Panc1 (cell line): ENCODE measurements at regions not wholly inside any gene's neighbourhood (a gene's known extent, or its start where the extent isn't known, plus 50 kb on each side); places are given as distances from the start of the nearest gene placed in this dataset.

Experiments
- ATAC-seq: fragments of 200-7000 bp; cut with Tn5 transposase; 2 replicates; pipeline ENCODE4 v1.9.1; 2020; ENCODE audit warnings: mild to moderate bottlenecking, moderate library complexity
- BruUV-seq: library from RNA; stranded (reverse); fragments of 400-500 nt; replicated peaks from 2 replicates; lab custom pipeline; 2021; lab: Mats Ljungman, UMichigan
- CTCF ChIA-PET: fragments of 300-600 bp; sonication (Branson Sonifier 250); formaldehyde crosslinking; loops from one replicate; lab custom pipeline; 2022; ENCODE audit warnings: antibody characterized with exemption; lab: Charles Lee
- POLR2A ChIA-PET: fragments of 300-600 bp; sonication (Branson Sonifier 250); formaldehyde crosslinking; loops from one replicate; lab custom pipeline; 2022; ENCODE audit warnings: antibody characterized with exemption; lab: Charles Lee
- DNase-seq: peaks from one replicate; pipeline ENCODE4 v3.0.0-alpha.2; 2010; ENCODE audit warnings: low read depth, low spot score
- H3K27ac ChIP-seq: 2 replicates; pipeline ENCODE4 v1.5.1; 2011; ENCODE audit warnings: mild to moderate bottlenecking, low read length, inconsistent platforms
- H3K27me3 ChIP-seq: fragments of 200-500 bp; sonication (Bioruptor generic); 2 replicates; pipeline ENCODE4 v1.6.0; 2014; ENCODE audit warnings: low read length, inconsistent platforms; ENCODE audit not compliant: control insufficient read depth, insufficient read depth
- H3K36me3 ChIP-seq: fragments of 200-500 bp; sonication (Bioruptor generic); 2 replicates; pipeline ENCODE4 v1.5.1; 2014; ENCODE audit warnings: inconsistent platforms, mild to moderate bottlenecking, low read length, moderate library complexity; ENCODE audit not compliant: control insufficient read depth, insufficient read depth
- H3K4me1 ChIP-seq: 2 replicates; pipeline ENCODE4 v1.5.1; 2011; ENCODE audit warnings: inconsistent platforms, mild to moderate bottlenecking, low read length, moderate library complexity; ENCODE audit not compliant: control insufficient read depth, insufficient read depth
- H3K4me3 ChIP-seq, 2 experiments: 2 replicates each; pipeline ENCODE4 v1.5.1; 2011 to 2012; ENCODE audit warnings: low read depth in 2 of 2, low read length in 2 of 2, mild to moderate bottlenecking in 2 of 2, inconsistent platforms in 1 of 2, moderate library complexity in 1 of 2
- H3K9me3 ChIP-seq: fragments of 200-500 bp; sonication (Bioruptor generic); 2 replicates; pipeline ENCODE4 v1.5.1; 2014; ENCODE audit warnings: low read depth, mild to moderate bottlenecking, inconsistent platforms, low read length, moderate library complexity; ENCODE audit not compliant: control insufficient read depth, insufficient read depth
- POLR2AphosphoS5 ChIP-seq: IDR thresholded peaks from 2 replicates; pipeline ENCODE4 v1.6.1; 2012; ENCODE audit warnings: mild to moderate bottlenecking, low read depth, low read length, moderate library complexity
- SIN3A ChIP-seq: IDR thresholded peaks from 2 replicates; pipeline ENCODE4 v1.6.1; 2012; ENCODE audit warnings: low read depth, mild to moderate bottlenecking, low read length, moderate library complexity, borderline replicate concordance; ENCODE audit not compliant: insufficient read depth
- TCF7L2 ChIP-seq: IDR thresholded peaks from 2 replicates; pipeline ENCODE4 v1.6.1; 2011; ENCODE audit warnings: mild to moderate bottlenecking, low read depth, low read length, inconsistent platforms
- in situ Hi-C: cut with HindIII; loops from 2 replicates; pipeline ENCODE4 v1.10.0; 2016; ENCODE audit warnings: low sequenced_read_pairs, low pct_unique_long_range_greater_than_20kb
- intact Hi-C: fragments of 100-400 bp; cut with micrococcal nuclease; formaldehyde crosslinking; loops from one replicate; pipeline ENCODE4 v1.10.0; 2022; ENCODE audit not compliant: unreplicated experiment
- TF ChIP-seq, protein P1 (sequence below): fragments of 450-650 bp; IDR thresholded peaks from 2 replicates; pipeline ENCODE4 v1.5.1; 2017; ENCODE audit warnings: mild to moderate bottlenecking
- TF ChIP-seq, protein P2 (sequence below), 2 experiments: IDR thresholded peaks; 2 replicates each; pipeline ENCODE4 v1.6.1; 2011 to 2012; ENCODE audit warnings: low read depth in 2 of 2, control low read depth in 1 of 2, low read length in 1 of 2, mild to moderate bottlenecking in 1 of 2, moderate library complexity in 1 of 2; ENCODE audit not compliant: insufficient read depth in 1 of 2

DNA sequence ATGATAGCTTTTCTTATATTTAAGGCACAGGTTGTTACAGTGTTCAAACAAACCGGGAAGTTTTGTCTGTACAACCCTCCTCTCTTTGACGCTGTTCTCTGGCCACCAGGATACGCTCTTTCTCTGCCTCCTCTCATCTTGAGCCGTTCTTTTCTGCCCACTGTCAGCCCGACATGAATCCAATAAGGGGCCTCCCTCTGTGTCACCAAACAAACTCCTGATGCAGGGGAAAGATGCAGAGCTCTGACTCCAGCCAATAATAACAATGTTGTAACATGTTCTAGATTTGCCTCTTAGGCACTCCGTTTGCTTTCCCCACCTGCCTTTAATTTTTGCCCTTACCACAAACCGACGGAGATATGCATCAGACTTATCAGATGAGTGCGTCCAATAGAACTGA is 449.3 kb downstream of the SLC4A3 start:
- Histone ChIP-seq H3K27me3 (no peaks in the 10 kb centered on the region), H3K36me3 (no peaks in the 10 kb centered on the region), H3K27ac (no peak overlapping the region), H3K4me1 (no peaks in the 10 kb centered on the region), H3K9me3 (no peaks in the 10 kb centered on the region), H3K4me3 (no peak overlapping the region)
- CTCF ChIA-PET, result no interaction called here
- in situ Hi-C loops, result no loop called here
- no peak for DNase-seq
- TF ChIP-seq, protein P1, sequence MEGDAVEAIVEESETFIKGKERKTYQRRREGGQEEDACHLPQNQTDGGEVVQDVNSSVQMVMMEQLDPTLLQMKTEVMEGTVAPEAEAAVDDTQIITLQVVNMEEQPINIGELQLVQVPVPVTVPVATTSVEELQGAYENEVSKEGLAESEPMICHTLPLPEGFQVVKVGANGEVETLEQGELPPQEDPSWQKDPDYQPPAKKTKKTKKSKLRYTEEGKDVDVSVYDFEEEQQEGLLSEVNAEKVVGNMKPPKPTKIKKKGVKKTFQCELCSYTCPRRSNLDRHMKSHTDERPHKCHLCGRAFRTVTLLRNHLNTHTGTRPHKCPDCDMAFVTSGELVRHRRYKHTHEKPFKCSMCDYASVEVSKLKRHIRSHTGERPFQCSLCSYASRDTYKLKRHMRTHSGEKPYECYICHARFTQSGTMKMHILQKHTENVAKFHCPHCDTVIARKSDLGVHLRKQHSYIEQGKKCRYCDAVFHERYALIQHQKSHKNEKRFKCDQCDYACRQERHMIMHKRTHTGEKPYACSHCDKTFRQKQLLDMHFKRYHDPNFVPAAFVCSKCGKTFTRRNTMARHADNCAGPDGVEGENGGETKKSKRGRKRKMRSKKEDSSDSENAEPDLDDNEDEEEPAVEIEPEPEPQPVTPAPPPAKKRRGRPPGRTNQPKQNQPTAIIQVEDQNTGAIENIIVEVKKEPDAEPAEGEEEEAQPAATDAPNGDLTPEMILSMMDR, result peak; percentile 23
- no peak for TF ChIP-seq TCF7L2
- no peak for TF ChIP-seq SIN3A
- intact Hi-C loops, result no loop called here
- POLR2A ChIA-PET, result no interaction called here
- BruUV-seq, result no TSS peak
- ATAC-seq, result no peak

DNA sequence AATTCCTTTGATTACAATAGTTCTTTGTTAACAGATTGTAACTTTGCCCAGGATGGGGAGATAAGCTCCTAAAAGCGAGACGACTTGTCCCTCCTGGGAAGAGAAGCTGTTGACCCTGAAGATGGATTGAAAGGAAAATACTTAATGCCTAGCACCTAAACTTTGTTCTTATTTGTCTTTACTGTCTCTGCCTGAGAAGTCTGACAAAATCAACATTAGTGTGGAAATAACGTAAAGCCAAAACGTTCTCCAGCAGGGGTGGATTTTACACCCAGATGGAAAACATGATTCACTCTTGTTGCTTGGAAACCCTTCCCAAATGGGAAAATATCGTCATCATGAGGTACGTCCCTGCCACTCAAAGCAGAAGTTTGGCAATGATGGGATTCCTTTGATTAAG is 450.1 kb downstream of the SLC4A3 start:
- ChIA-PET POLR2A (no interaction called here), CTCF (no interaction called here)
- ATAC-seq, result no peak
- intact Hi-C loops (no loop called here), in situ Hi-C loops (no loop called here)
- BruUV-seq, result no TSS peak
- TF ChIP-seq, protein P2, sequence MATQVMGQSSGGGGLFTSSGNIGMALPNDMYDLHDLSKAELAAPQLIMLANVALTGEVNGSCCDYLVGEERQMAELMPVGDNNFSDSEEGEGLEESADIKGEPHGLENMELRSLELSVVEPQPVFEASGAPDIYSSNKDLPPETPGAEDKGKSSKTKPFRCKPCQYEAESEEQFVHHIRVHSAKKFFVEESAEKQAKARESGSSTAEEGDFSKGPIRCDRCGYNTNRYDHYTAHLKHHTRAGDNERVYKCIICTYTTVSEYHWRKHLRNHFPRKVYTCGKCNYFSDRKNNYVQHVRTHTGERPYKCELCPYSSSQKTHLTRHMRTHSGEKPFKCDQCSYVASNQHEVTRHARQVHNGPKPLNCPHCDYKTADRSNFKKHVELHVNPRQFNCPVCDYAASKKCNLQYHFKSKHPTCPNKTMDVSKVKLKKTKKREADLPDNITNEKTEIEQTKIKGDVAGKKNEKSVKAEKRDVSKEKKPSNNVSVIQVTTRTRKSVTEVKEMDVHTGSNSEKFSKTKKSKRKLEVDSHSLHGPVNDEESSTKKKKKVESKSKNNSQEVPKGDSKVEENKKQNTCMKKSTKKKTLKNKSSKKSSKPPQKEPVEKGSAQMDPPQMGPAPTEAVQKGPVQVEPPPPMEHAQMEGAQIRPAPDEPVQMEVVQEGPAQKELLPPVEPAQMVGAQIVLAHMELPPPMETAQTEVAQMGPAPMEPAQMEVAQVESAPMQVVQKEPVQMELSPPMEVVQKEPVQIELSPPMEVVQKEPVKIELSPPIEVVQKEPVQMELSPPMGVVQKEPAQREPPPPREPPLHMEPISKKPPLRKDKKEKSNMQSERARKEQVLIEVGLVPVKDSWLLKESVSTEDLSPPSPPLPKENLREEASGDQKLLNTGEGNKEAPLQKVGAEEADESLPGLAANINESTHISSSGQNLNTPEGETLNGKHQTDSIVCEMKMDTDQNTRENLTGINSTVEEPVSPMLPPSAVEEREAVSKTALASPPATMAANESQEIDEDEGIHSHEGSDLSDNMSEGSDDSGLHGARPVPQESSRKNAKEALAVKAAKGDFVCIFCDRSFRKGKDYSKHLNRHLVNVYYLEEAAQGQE (IDR thresholded peaks at IDR 0.05; ENCODE audit: insufficient read depth in 1 of 2, low read depth in 2 of 2, low read length in 1 of 2), result no peak
- TF ChIP-seq, protein P1, result no peak
- TF ChIP-seq SIN3A (no peak), TCF7L2 (no peak), POLR2AphosphoS5 (no peak)
- DNase-seq, result no peak
- Histone ChIP-seq H3K4me3 (no peak overlapping the region), H3K9me3 (no peaks in the 10 kb centered on the region), H3K27ac (no peak overlapping the region), H3K27me3 (no peaks in the 10 kb centered on the region), H3K36me3 (no peaks in the 10 kb centered on the region), H3K4me1 (no peaks in the 10 kb centered on the region)
